Esophagus muscularis mucosa (tissue), 4 donors: ENCODE measurements at regions not wholly inside any gene's neighbourhood (a gene's known extent, or its start where the extent isn't known, plus 50 kb on each side); places are given as distances from the start of the nearest gene placed in this dataset.

Source experiments
- DNase-seq: peaks from one replicate; pipeline ENCODE4 v3.0.0-alpha.2; 2017; ENCODE audit errors: extremely low spot score
- H3K27ac ChIP-seq, 4 donors: fragments of 200-600 bp; sonication (generic); replicated peaks in 1 of 4; 1 replicate in 3 of 4; 2 replicates in 1 of 4; pipeline ENCODE4 v1.5.1; 2016 to 2019; ENCODE audit warnings: mild to moderate bottlenecking in 1 of 4
- H3K27me3 ChIP-seq, 4 donors: fragments of 200-600 bp; sonication (generic); one replicate each; pipeline versions ENCODE4 v1.5.1 to v1.6.0; 2016 to 2019
- H3K36me3 ChIP-seq, 4 donors: fragments of 200-600 bp; sonication (generic); one replicate each; pipeline ENCODE4 v1.5.1; 2016 to 2019
- H3K4me1 ChIP-seq, 4 donors: fragments of 200-600 bp; sonication (generic); one replicate each; pipeline ENCODE4 v1.5.1; 2016 to 2019
- H3K4me3 ChIP-seq, 4 donors: fragments of 200-600 bp; sonication (generic); 1 replicate in 2 of 4; 2 replicates in 2 of 4; pipeline ENCODE4 v1.5.1; 2016 to 2019; ENCODE audit warnings: mild to moderate bottlenecking in 4 of 4, moderate library complexity in 1 of 4
- H3K9me3 ChIP-seq, 4 donors: fragments of 200-600 bp; sonication (generic); 1 replicate in 3 of 4; 2 replicates in 1 of 4; pipeline ENCODE4 v1.5.1; 2016 to 2019
- CTCF ChIP-seq, 3 experiments: fragments of 200-600 bp in 2 of 3; fragments of 450-650 bp in 1 of 3; sonication (generic) in 2 of 3; IDR thresholded peaks; one replicate each; pipeline ENCODE4 v1.5.1; 2017 to 2019; ENCODE audit warnings: antibody characterized with exemption in 3 of 3, mild to moderate bottlenecking in 2 of 3, moderate library complexity in 1 of 3
- EP300 ChIP-seq: sonication (generic); formaldehyde crosslinking; IDR thresholded peaks from one replicate; pipeline ENCODE4 v1.6.1; 2017; ENCODE audit warnings: antibody characterized with exemption
- POLR2A ChIP-seq: fragments of 450-650 bp; IDR thresholded peaks from one replicate; pipeline ENCODE4 v1.6.1; 2017; ENCODE audit warnings: antibody characterized with exemption, moderate library complexity, mild to moderate bottlenecking, low read depth
- POLR2AphosphoS5 ChIP-seq, 2 donors: sonication (generic); formaldehyde crosslinking; IDR thresholded peaks; one replicate each; pipeline ENCODE4 v1.6.1; 2017; ENCODE audit warnings: antibody characterized with exemption in 2 of 2
- WGBS: methylation state at CpG from one replicate; pipeline ENCODE4 v1.1.5; 2018; 5-methylcytosine and 5-hydroxymethylcytosine counted together
- intact Hi-C: fragments of 100-400 bp; cut with DNase I; formaldehyde crosslinking; loops from one replicate; pipeline ENCODE4 v1.15.1; 2023

GRCh38 chr4:125780164-125780563 lies 465.4 kb downstream of the FAT4 start:
- no peaks in the 10 kb centered on the region for H3K27me3 ChIP-seq
- H3K4me1 ChIP-seq = peaks cover 0 to 12% (median 0%) of the 10 kb centered on the region in 4 donors
- no peaks in the 10 kb centered on the region for H3K36me3 ChIP-seq
- intact Hi-C loops = no loop called here
- no peak for DNase-seq
- H3K27ac ChIP-seq = no peak overlapping the region
- H3K9me3 ChIP-seq = no peaks in the 10 kb centered on the region
- TF ChIP-seq POLR2AphosphoS5 (IDR thresholded peaks at IDR 0.05) = no peak
- no peak for TF ChIP-seq POLR2A
- no peak overlapping the region for H3K4me3 ChIP-seq

- Histone ChIP-seq H3K4me1 (peaks cover 0 to 12% (median 0%) of the 10 kb centered on the region in 4 donors), H3K4me3 (no peak overlapping the region), H3K9me3 (no peaks in the 10 kb centered on the region), H3K27ac (no peak overlapping the region), H3K36me3 (no peaks in the 10 kb centered on the region), H3K27me3 (no peaks in the 10 kb centered on the region)
- intact Hi-C loops = no loop called here
- WGBS = 88% methylated on average over 3 of the region's 3 CpGs
- DNase-seq = no peak
- TF ChIP-seq POLR2AphosphoS5 (IDR thresholded peaks at IDR 0.05) (no peak), POLR2A (no peak), CTCF (IDR thresholded peaks at IDR 0.05) (no peak), EP300 (no peak)
Measured at GRCh38 chr4:125780747-125781146, 466.0 kb downstream of the FAT4 start.

- H3K4me3 ChIP-seq = no peak overlapping the region
- H3K27ac ChIP-seq = no peak overlapping the region
- peaks cover 0 to 12% (median 0%) of the 10 kb centered on the region in 4 donors for H3K4me1 ChIP-seq
- intact Hi-C loops = no loop called here
- H3K9me3 ChIP-seq = no peaks in the 10 kb centered on the region
- DNase-seq = no peak
- TF ChIP-seq EP300 (no peak), CTCF (IDR thresholded peaks at IDR 0.05) (no peak), POLR2AphosphoS5 (IDR thresholded peaks at IDR 0.05) (no peak), POLR2A (no peak)
- H3K27me3 ChIP-seq = no peaks in the 10 kb centered on the region
- WGBS = 41% methylated on average over 4 of the region's 4 CpGs
- no peaks in the 10 kb centered on the region for H3K36me3 ChIP-seq
Measured at GRCh38 chr4:125781651-125782050, 466.9 kb downstream of the FAT4 start.

- TF ChIP-seq POLR2AphosphoS5 (IDR thresholded peaks at IDR 0.05) = no peak
- no peak for TF ChIP-seq EP300
- no peak for TF ChIP-seq CTCF (IDR thresholded peaks at IDR 0.05)
- TF ChIP-seq POLR2A = no peak
- intact Hi-C loops = no loop called here
Measured at GRCh38 chr4:125784741-125785140, 470.0 kb downstream of the FAT4 start.

GRCh38 chr4:125787707-125788106 lies 473.0 kb downstream of the FAT4 start:
- Histone ChIP-seq H3K4me1 (no peaks in the 10 kb centered on the region), H3K9me3 (no peaks in the 10 kb centered on the region), H3K4me3 (no peak overlapping the region), H3K27me3 (no peaks in the 10 kb centered on the region), H3K27ac (no peak overlapping the region), H3K36me3 (no peaks in the 10 kb centered on the region)
- DNase-seq = no peak
- TF ChIP-seq POLR2AphosphoS5 (IDR thresholded peaks at IDR 0.05) (no peak), EP300 (no peak), POLR2A (no peak), CTCF (IDR thresholded peaks at IDR 0.05) (no peak)
- intact Hi-C loops = no loop called here

More at GRCh38 chr4:125784741-125785140, 470.0 kb downstream of the FAT4 start:
- no peak overlapping the region for H3K4me3 ChIP-seq
- H3K27me3 ChIP-seq = no peaks in the 10 kb centered on the region
- no peak overlapping the region for H3K27ac ChIP-seq
- no peak for DNase-seq
- no peaks in the 10 kb centered on the region for H3K36me3 ChIP-seq
- H3K9me3 ChIP-seq = no peaks in the 10 kb centered on the region
- H3K4me1 ChIP-seq = peaks cover 0 to 12% (median 0%) of the 10 kb centered on the region in 4 donors
